ENCODE measurements at regions not wholly inside any gene's neighbourhood (a gene's known extent, or its start where the extent isn't known, plus 50 kb on each side); places are given as distances from the start of the nearest gene placed in this dataset.

DNA sequence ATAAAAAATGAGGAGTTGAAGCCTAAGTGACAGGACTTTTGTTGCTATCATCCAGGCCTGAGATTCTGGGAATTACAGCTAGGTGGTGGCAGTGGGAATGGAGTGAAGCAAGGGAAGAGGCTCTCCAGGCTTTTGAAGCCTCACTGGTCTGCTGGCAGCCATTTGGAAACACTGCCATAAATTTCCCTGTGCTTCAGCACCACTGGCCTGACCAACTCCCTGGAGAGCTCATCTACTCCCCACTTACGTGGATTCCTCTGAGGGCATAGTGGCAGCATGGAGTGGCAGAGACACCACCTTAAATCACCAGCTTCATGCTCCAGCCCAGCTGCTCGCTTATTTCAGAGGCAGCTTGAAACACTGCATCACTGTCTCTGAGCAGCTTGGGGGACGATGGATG, 518.2 kb downstream of the TLR4 start:
- Mint-ChIP-seq H3K36me3 (ENCODE audit: insufficient read depth in 1 of 3, low read depth in 3 of 3) (no peaks in the 10 kb centered on the region), H3K9me3 (no peaks in the 10 kb centered on the region; a peak in 2 of 5 replicates), H3K27ac (no peak overlapping the region), H3K27me3 (ENCODE audit: low read depth) (no peaks in the 10 kb centered on the region), H3K4me3 (no peak overlapping the region), H3K4me1 (0 out of 4 replicates have a peak, but pooled peaks cover 0 to 3% of the 10 kb centered on the region in 2 experiments)
- Histone ChIP-seq H2BK120ac (ENCODE audit: low read depth, low read length, poor library complexity, severe bottlenecking) (no peak overlapping the region), H3K27ac (ENCODE audit: insufficient read length, low read depth, low read length) (no peak overlapping the region), H3K23me2 (ENCODE audit: insufficient read length, low read depth, low read length, poor library complexity, severe bottlenecking) (no peaks in the 10 kb centered on the region), H3K4ac (ENCODE audit: low read depth, low read length) (no peak overlapping the region), H3K4me2 (ENCODE audit: insufficient read depth, insufficient read length, low read length) (no peak overlapping the region), H2BK5ac (ENCODE audit: insufficient read length, low read length) (no peak overlapping the region), H2BK15ac (ENCODE audit: low read depth, low read length) (no peak overlapping the region), H4K91ac (ENCODE audit: insufficient read length, low read depth, low read length) (no peak overlapping the region), H2BK12ac (ENCODE audit: insufficient read length, low read depth, low read length) (no peak overlapping the region), H2AK5ac (ENCODE audit: insufficient read length, low read length) (no peak overlapping the region), H2AFZ (ENCODE audit: low read length) (no peak overlapping the region), H3K27me3 (ENCODE audit: insufficient read depth, low read length) (no peaks in the 10 kb centered on the region), H3K56ac (ENCODE audit: insufficient read length, low read depth, low read length) (no peak overlapping the region), H4K8ac (replicated peaks; ENCODE audit: insufficient read length, low read depth, low read length) (no peak overlapping the region), H3K23ac (ENCODE audit: insufficient read length, low read depth, low read length) (no peak overlapping the region), H3K79me1 (ENCODE audit: insufficient read depth, low read depth, low read length, poor library complexity, severe bottlenecking) (no peaks in the 10 kb centered on the region), H4K20me1 (ENCODE audit: control insufficient read depth, insufficient read depth, insufficient read length) (no peaks in the 10 kb centered on the region), H3K9ac (ENCODE audit: extremely low read depth, insufficient read length, low read length) (no peak overlapping the region), H3K14ac (ENCODE audit: insufficient read depth, low read length) (no peak overlapping the region), H3K9me3 (ENCODE audit: control insufficient read depth, low read depth, low read length) (no peaks in the 10 kb centered on the region), H3K4me1 (ENCODE audit: insufficient read depth, low read length) (no peaks in the 10 kb centered on the region), H2BK20ac (ENCODE audit: low read depth, low read length, poor library complexity, severe bottlenecking) (no peak overlapping the region), H4K5ac (ENCODE audit: insufficient read length, low read depth, low read length) (no peak overlapping the region), H3T11ph (ENCODE audit: low read length) (no peak overlapping the region), H3K18ac (ENCODE audit: insufficient read length, low read depth, low read length) (no peak overlapping the region), H3K79me2 (ENCODE audit: insufficient read depth, low read length) (no peaks in the 10 kb centered on the region)
- WGBS (ENCODE audit: extremely low coverage, insufficient read length, low lambda C conversion rate), result no CpG with 5 or more reads among the region's 3 CpGs
- TF ChIP-seq, protein P1, sequence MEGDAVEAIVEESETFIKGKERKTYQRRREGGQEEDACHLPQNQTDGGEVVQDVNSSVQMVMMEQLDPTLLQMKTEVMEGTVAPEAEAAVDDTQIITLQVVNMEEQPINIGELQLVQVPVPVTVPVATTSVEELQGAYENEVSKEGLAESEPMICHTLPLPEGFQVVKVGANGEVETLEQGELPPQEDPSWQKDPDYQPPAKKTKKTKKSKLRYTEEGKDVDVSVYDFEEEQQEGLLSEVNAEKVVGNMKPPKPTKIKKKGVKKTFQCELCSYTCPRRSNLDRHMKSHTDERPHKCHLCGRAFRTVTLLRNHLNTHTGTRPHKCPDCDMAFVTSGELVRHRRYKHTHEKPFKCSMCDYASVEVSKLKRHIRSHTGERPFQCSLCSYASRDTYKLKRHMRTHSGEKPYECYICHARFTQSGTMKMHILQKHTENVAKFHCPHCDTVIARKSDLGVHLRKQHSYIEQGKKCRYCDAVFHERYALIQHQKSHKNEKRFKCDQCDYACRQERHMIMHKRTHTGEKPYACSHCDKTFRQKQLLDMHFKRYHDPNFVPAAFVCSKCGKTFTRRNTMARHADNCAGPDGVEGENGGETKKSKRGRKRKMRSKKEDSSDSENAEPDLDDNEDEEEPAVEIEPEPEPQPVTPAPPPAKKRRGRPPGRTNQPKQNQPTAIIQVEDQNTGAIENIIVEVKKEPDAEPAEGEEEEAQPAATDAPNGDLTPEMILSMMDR (conservative IDR thresholded peaks at IDR 0.05), result peak; percentile 53
- DNase-seq, result peak; percentile 48

Measured in H9 (cell line).